H9 (cell line): ENCODE measurements at regions not wholly inside any gene's neighbourhood (a gene's known extent, or its start where the extent isn't known, plus 50 kb on each side); places are given as distances from the start of the nearest gene placed in this dataset.

Source experiments
- DNase-seq: peaks from one replicate; pipeline ENCODE4 v3.0.0-alpha.2; 2017
- H2AFZ ChIP-seq: one replicate; pipeline ENCODE4 v1.6.1; 2013; ENCODE audit warnings: mild to moderate bottlenecking, low read length, control low read depth, moderate library complexity
- H2AK5ac ChIP-seq: 2 replicates; pipeline ENCODE4 v1.6.1; 2013; ENCODE audit warnings: low read length, control low read depth, mixed read lengths; ENCODE audit not compliant: insufficient read length
- H2BK120ac ChIP-seq: one replicate; pipeline ENCODE4 v1.6.1; 2013; ENCODE audit warnings: low read depth, mild to moderate bottlenecking, low read length, control low read depth, inconsistent platforms; ENCODE audit not compliant: poor library complexity, severe bottlenecking
- H2BK12ac ChIP-seq: 2 replicates; pipeline ENCODE4 v1.6.1; 2013; ENCODE audit warnings: low read length, control low read depth, mixed read lengths, low read depth; ENCODE audit not compliant: insufficient read length
- H2BK15ac ChIP-seq: 2 replicates; pipeline ENCODE4 v1.6.1; 2013; ENCODE audit warnings: low read depth, low read length, control low read depth
- H2BK20ac ChIP-seq: one replicate; pipeline ENCODE4 v1.6.1; 2013; ENCODE audit warnings: low read depth, mild to moderate bottlenecking, low read length, control low read depth, inconsistent platforms; ENCODE audit not compliant: poor library complexity, severe bottlenecking
- H2BK5ac ChIP-seq: 2 replicates; pipeline ENCODE4 v1.6.1; 2013; ENCODE audit warnings: low read length, control low read depth, mixed read lengths; ENCODE audit not compliant: insufficient read length
- H3K14ac ChIP-seq: 2 replicates; pipeline ENCODE4 v1.6.1; 2013; ENCODE audit warnings: low read length, control low read depth; ENCODE audit not compliant: insufficient read depth
- H3K18ac ChIP-seq: 2 replicates; pipeline ENCODE4 v1.6.1; 2013; ENCODE audit warnings: low read depth, mild to moderate bottlenecking, mixed read lengths, low read length, control low read depth; ENCODE audit not compliant: insufficient read length
- H3K23ac ChIP-seq: 2 replicates; pipeline ENCODE4 v1.6.1; 2013; ENCODE audit warnings: low read length, control low read depth, mixed read lengths, low read depth; ENCODE audit not compliant: insufficient read length
- H3K23me2 ChIP-seq: 2 replicates; pipeline ENCODE4 v1.6.1; 2013; ENCODE audit warnings: low read depth, mild to moderate bottlenecking, mixed read lengths, low read length, control low read depth; ENCODE audit not compliant: insufficient read length, poor library complexity, severe bottlenecking
- H3K27ac ChIP-seq: 2 replicates; pipeline ENCODE4 v1.5.1; 2013; ENCODE audit warnings: low read length, control low read depth, mixed read lengths, low read depth; ENCODE audit not compliant: insufficient read length
- H3K27me3 ChIP-seq: 2 replicates; pipeline ENCODE4 v1.6.1; 2013; ENCODE audit warnings: low read length, control low read depth, inconsistent platforms; ENCODE audit not compliant: insufficient read depth
- H3K4ac ChIP-seq: 2 replicates; pipeline ENCODE4 v1.6.1; 2013; ENCODE audit warnings: low read depth, mild to moderate bottlenecking, control low read depth, inconsistent platforms, low read length, moderate library complexity
- H3K4me1 ChIP-seq: 2 replicates; pipeline ENCODE4 v1.6.1; 2013; ENCODE audit warnings: low read length, control low read depth, inconsistent platforms; ENCODE audit not compliant: insufficient read depth
- H3K4me2 ChIP-seq: 2 replicates; pipeline ENCODE4 v1.6.1; 2013; ENCODE audit warnings: low read length, control low read depth, mixed read lengths; ENCODE audit not compliant: insufficient read length, insufficient read depth
- H3K56ac ChIP-seq: 2 replicates; pipeline ENCODE4 v1.6.1; 2013; ENCODE audit warnings: low read depth, mild to moderate bottlenecking, mixed read lengths, low read length, control low read depth; ENCODE audit not compliant: insufficient read length
- H3K79me1 ChIP-seq: 2 replicates; pipeline ENCODE4 v1.6.1; 2013; ENCODE audit warnings: low read depth, mild to moderate bottlenecking, moderate library complexity, low read length, control low read depth, inconsistent platforms; ENCODE audit not compliant: insufficient read depth, poor library complexity, severe bottlenecking
- H3K79me2 ChIP-seq: 2 replicates; pipeline ENCODE4 v1.6.1; 2013; ENCODE audit warnings: low read length, control low read depth, inconsistent platforms; ENCODE audit not compliant: insufficient read depth
- H3K9ac ChIP-seq: 2 replicates; pipeline ENCODE4 v1.6.1; 2013; ENCODE audit warnings: low read length, control low read depth, mixed read lengths; ENCODE audit not compliant: insufficient read length; ENCODE audit errors: extremely low read depth
- H3K9me3 ChIP-seq: one replicate; pipeline ENCODE4 v1.6.1; 2013; ENCODE audit warnings: low read depth, low read length, inconsistent platforms; ENCODE audit not compliant: control insufficient read depth
- H3T11ph ChIP-seq: one replicate; pipeline ENCODE4 v1.6.1; 2013; ENCODE audit warnings: mild to moderate bottlenecking, low read length, control low read depth, inconsistent platforms
- H4K20me1 ChIP-seq: one replicate; pipeline ENCODE4 v1.6.1; 2013; ENCODE audit not compliant: control insufficient read depth, insufficient read length, insufficient read depth
- H4K5ac ChIP-seq: 2 replicates; pipeline ENCODE4 v1.6.1; 2013; ENCODE audit warnings: low read depth, mild to moderate bottlenecking, mixed read lengths, low read length, control low read depth; ENCODE audit not compliant: insufficient read length
- H4K8ac ChIP-seq: replicated peaks from 2 replicates; pipeline ENCODE4 v1.6.1; 2013; ENCODE audit warnings: low read length, control low read depth, mixed read lengths, low read depth; ENCODE audit not compliant: insufficient read length
- H4K91ac ChIP-seq: 2 replicates; pipeline ENCODE4 v1.6.1; 2013; ENCODE audit warnings: low read depth, mild to moderate bottlenecking, moderate library complexity, mixed read lengths, low read length, control low read depth; ENCODE audit not compliant: insufficient read length
- H3K27ac Mint-ChIP-seq, 3 experiments: 2 replicates in 2 of 3; 3 replicates in 1 of 3; pipeline ENCODE4 v1.8.0; 2020 to 2021; ENCODE audit warnings: mixed read lengths in 3 of 3, mild to moderate bottlenecking in 1 of 3, moderate library complexity in 1 of 3
- H3K27me3 Mint-ChIP-seq: 2 replicates; pipeline ENCODE4 v1.8.0; 2021; ENCODE audit warnings: low read depth, mild to moderate bottlenecking, moderate library complexity, mixed read lengths
- H3K36me3 Mint-ChIP-seq, 3 experiments: 2 replicates in 2 of 3; 3 replicates in 1 of 3; pipeline ENCODE4 v1.8.0; 2020 to 2021; ENCODE audit warnings: low read depth in 3 of 3, mixed read lengths in 3 of 3; ENCODE audit not compliant: insufficient read depth in 1 of 3
- H3K4me1 Mint-ChIP-seq, 2 experiments: 2 replicates each; pipeline ENCODE4 v1.8.0; 2020; ENCODE audit warnings: mixed read lengths in 2 of 2
- H3K4me3 Mint-ChIP-seq, 2 experiments: 2 replicates in 1 of 2; 3 replicates in 1 of 2; pipeline ENCODE4 v1.8.0; 2020 to 2021; ENCODE audit warnings: mild to moderate bottlenecking in 2 of 2, mixed read lengths in 2 of 2, moderate library complexity in 1 of 2
- H3K9me3 Mint-ChIP-seq, 2 experiments: 2 replicates in 1 of 2; 3 replicates in 1 of 2; pipeline ENCODE4 v1.8.0; 2020; ENCODE audit warnings: mild to moderate bottlenecking in 2 of 2, mixed read lengths in 2 of 2, moderate library complexity in 1 of 2
- CTCF ChIP-seq: fragments of 200-600 bp; sonication (generic); conservative IDR thresholded peaks from 3 replicates; pipeline ENCODE4 v1.8.0; 2021; ENCODE audit warnings: antibody characterized with exemption, mild to moderate bottlenecking
- WGBS: extraction: QIAGEN DNeasy Blood & Tissue Kit; methylation state at CpG from one replicate; pipeline ENCODE4 v1.1.7; 2013; ENCODE audit warnings: missing lambda C conversion rate, low lambda C conversion rate, mixed read lengths; ENCODE audit not compliant: insufficient read length; ENCODE audit errors: extremely low coverage; 5-methylcytosine and 5-hydroxymethylcytosine counted together

DNA sequence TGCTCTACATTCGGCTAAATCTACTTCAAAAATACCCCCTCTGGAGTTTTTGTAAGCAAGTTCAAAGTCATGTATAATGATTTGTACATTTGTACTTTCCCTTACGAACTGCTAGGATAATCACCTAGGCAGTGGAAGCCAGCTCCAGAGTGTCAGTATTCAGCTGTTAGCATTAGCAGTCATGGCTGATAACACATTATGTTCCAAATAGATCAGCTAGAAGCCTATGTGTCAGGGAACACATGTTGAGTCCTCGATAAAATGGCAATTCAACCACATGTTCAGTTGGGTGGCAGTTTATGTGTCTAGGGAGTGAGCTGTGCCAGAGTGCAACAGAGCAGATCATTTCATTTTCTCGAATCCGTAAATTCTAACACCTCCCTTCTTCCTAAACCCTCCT, 65.8 kb upstream of the KRTAP11-1 start:
- no peak overlapping the region for H3K9ac ChIP-seq
- Mint-ChIP-seq H3K27me3 (no peaks in the 10 kb centered on the region), H3K4me3 (no peak overlapping the region), H3K4me1 (no peaks in the 10 kb centered on the region), H3K9me3 (no peaks in the 10 kb centered on the region), H3K36me3 (no peaks in the 10 kb centered on the region), H3K27ac (no peak overlapping the region)
- no peaks in the 10 kb centered on the region for H3K4me1 ChIP-seq
- H3K14ac ChIP-seq = no peak overlapping the region
- no peaks in the 10 kb centered on the region for H3K27me3 ChIP-seq
- no peak overlapping the region for H4K8ac ChIP-seq
- H3K79me2 ChIP-seq = no peaks in the 10 kb centered on the region
- no peak overlapping the region for H4K5ac ChIP-seq
- H2AFZ ChIP-seq = no peak overlapping the region
- no peak overlapping the region for H3K56ac ChIP-seq
- DNase-seq = no peak
- H2BK15ac ChIP-seq = no peak overlapping the region
- no peaks in the 10 kb centered on the region for H4K20me1 ChIP-seq
- no peak overlapping the region for H2BK5ac ChIP-seq
- H3K23ac ChIP-seq = no peak overlapping the region
- no peak overlapping the region for H2AK5ac ChIP-seq
- H3K4ac ChIP-seq = no peak overlapping the region
- H3K23me2 ChIP-seq = no peaks in the 10 kb centered on the region
- no peaks in the 10 kb centered on the region for H3K79me1 ChIP-seq
- no peak overlapping the region for H2BK120ac ChIP-seq
- TF ChIP-seq CTCF = no peak
- H3K4me2 ChIP-seq = no peak overlapping the region
- no peak overlapping the region for H3T11ph ChIP-seq
- no peaks in the 10 kb centered on the region for H3K9me3 ChIP-seq
- no peak overlapping the region for H2BK12ac ChIP-seq
- H4K91ac ChIP-seq = no peak overlapping the region
- no peak overlapping the region for H2BK20ac ChIP-seq
- H3K27ac ChIP-seq = no peak overlapping the region
- no peak overlapping the region for H3K18ac ChIP-seq
- WGBS = 100% methylated on average over 1 of the region's 5 CpGs
